ENCODE measurements at regions not wholly inside any gene's neighbourhood (a gene's known extent, or its start where the extent isn't known, plus 50 kb on each side); places are given as distances from the start of the nearest gene placed in this dataset.

GRCh38 chr13:33963134-33963533 is 145.2 kb downstream of the RFC3 start:
- TF ChIP-seq POLR2A (IDR thresholded peaks at IDR 0.05; ENCODE audit: low read length) (no peak), GATA1 (IDR thresholded peaks at IDR 0.05; ENCODE audit: low read depth, low read length) (no peak)

Measured in erythroblast (primary cell).